H1 (cell line): ENCODE measurements at regions not wholly inside any gene's neighbourhood (a gene's known extent, or its start where the extent isn't known, plus 50 kb on each side); places are given as distances from the start of the nearest gene placed in this dataset.

Source experiments
- EP300 ChIP-seq, 2 experiments: IDR thresholded peaks; 1 replicate in 1 of 2; 2 replicates in 1 of 2; pipeline ENCODE4 v1.6.1; 2011 to 2012; ENCODE audit warnings: low read depth in 2 of 2, low read length in 2 of 2, mild to moderate bottlenecking in 2 of 2, borderline replicate concordance in 1 of 2, inconsistent platforms in 1 of 2, moderate library complexity in 1 of 2
- EZH2 ChIP-seq: fragments of 200-600 bp; sonication (generic); IDR thresholded peaks from 2 replicates; pipeline ENCODE4 v1.7.1; 2012; ENCODE audit warnings: low read depth, mild to moderate bottlenecking, moderate library complexity, low read length, inconsistent platforms; ENCODE audit not compliant: severe bottlenecking
- FOSL1 ChIP-seq: IDR thresholded peaks from 2 replicates; pipeline ENCODE4 v1.6.1; 2011; ENCODE audit warnings: mild to moderate bottlenecking, low read depth, low read length, moderate library complexity; ENCODE audit not compliant: insufficient read depth
- GTF2F1 ChIP-seq: IDR thresholded peaks from 2 replicates; pipeline ENCODE4 v1.6.1; 2012; ENCODE audit warnings: low read depth, low read length, improper control_type of control experiment, borderline replicate concordance
- HDAC6 ChIP-seq: IDR thresholded peaks from one replicate; pipeline ENCODE4 v1.7.1; 2012; ENCODE audit warnings: low read depth, mild to moderate bottlenecking, inconsistent platforms, low read length, moderate library complexity
- JUND ChIP-seq: IDR thresholded peaks from 2 replicates; pipeline ENCODE4 v1.6.1; 2011; ENCODE audit warnings: mild to moderate bottlenecking, improper control_type of control experiment, low read length
- POLR2A ChIP-seq, 2 experiments: IDR thresholded peaks; 1 replicate in 1 of 2; 2 replicates in 1 of 2; pipeline ENCODE4 v1.6.1; 2011; ENCODE audit warnings: low read depth in 2 of 2, low read length in 2 of 2, mild to moderate bottlenecking in 2 of 2; ENCODE audit errors: control extremely low read depth in 1 of 2
- RAD21 ChIP-seq, 2 experiments: IDR thresholded peaks in 1 of 2; conservative IDR thresholded peaks in 1 of 2; 2 replicates each; pipeline ENCODE4 v1.6.1; 2011; ENCODE audit warnings: low read depth in 2 of 2, low read length in 2 of 2, improper control_type of control experiment in 1 of 2, inconsistent platforms in 1 of 2, mild to moderate bottlenecking in 1 of 2, moderate library complexity in 1 of 2
- SP1 ChIP-seq: IDR thresholded peaks from 2 replicates; pipeline ENCODE4 v1.6.1; 2011; ENCODE audit warnings: low read depth, low read length
- SP2 ChIP-seq: IDR thresholded peaks from 2 replicates; pipeline ENCODE4 v1.6.1; 2012; ENCODE audit warnings: mild to moderate bottlenecking, low read length, inconsistent platforms
- TAF1 ChIP-seq: IDR thresholded peaks from 2 replicates; pipeline ENCODE4 v1.6.1; 2011; ENCODE audit warnings: mild to moderate bottlenecking, low read depth, low read length
- TF ChIP-seq, protein P1 (sequence below), 3 experiments: IDR thresholded peaks; 1 replicate in 2 of 3; 2 replicates in 1 of 3; pipeline versions ENCODE4 v1.5.1 to v1.6.1; 2011; ENCODE audit warnings: low read length in 3 of 3, mild to moderate bottlenecking in 3 of 3, inconsistent platforms in 2 of 3, low read depth in 1 of 3, moderate library complexity in 1 of 3; ENCODE audit not compliant: insufficient read depth in 1 of 3; ENCODE audit errors: control extremely low read depth in 1 of 3

DNA sequence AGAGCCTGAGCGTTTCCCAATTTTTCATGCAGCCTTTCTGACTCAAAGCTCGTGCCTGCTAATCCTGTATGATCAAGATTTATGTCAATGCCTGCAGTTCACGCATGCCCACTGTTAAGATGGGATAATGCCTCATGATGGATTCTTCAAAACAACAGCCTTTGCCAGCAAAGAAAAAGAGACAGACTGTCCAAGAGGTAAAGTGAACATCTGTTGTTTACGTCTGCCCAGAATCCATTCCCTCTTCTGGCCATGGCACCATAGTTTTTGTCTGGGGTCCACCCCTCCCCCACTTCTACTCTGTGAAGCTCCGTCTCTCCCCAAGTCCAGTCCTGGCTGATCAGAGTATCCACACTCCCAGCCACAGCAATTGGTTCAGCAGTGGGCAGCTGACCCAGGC is 91.9 kb upstream of the EYA2 start:
- TF ChIP-seq SP1 (no peak), EZH2 (no peak), JUND (no peak), SP2 (no peak), FOSL1 (no peak), GTF2F1 (no peak), POLR2A (IDR thresholded peaks at IDR 0.05; ENCODE audit: control extremely low read depth in 1 of 2, low read depth in 2 of 2, low read length in 2 of 2) (no peak), HDAC6 (no peak), TAF1 (no peak), EP300 (IDR thresholded peaks at IDR 0.05; ENCODE audit: borderline replicate concordance in 1 of 2, low read depth in 2 of 2, low read length in 2 of 2) (no peak), RAD21 (IDR thresholded peaks at IDR 0.05 in 1 of 2, conservative IDR thresholded peaks at IDR 0.05 in 1 of 2; ENCODE audit: low read depth in 2 of 2, low read length in 2 of 2) (no peak)
- TF ChIP-seq, protein P1, sequence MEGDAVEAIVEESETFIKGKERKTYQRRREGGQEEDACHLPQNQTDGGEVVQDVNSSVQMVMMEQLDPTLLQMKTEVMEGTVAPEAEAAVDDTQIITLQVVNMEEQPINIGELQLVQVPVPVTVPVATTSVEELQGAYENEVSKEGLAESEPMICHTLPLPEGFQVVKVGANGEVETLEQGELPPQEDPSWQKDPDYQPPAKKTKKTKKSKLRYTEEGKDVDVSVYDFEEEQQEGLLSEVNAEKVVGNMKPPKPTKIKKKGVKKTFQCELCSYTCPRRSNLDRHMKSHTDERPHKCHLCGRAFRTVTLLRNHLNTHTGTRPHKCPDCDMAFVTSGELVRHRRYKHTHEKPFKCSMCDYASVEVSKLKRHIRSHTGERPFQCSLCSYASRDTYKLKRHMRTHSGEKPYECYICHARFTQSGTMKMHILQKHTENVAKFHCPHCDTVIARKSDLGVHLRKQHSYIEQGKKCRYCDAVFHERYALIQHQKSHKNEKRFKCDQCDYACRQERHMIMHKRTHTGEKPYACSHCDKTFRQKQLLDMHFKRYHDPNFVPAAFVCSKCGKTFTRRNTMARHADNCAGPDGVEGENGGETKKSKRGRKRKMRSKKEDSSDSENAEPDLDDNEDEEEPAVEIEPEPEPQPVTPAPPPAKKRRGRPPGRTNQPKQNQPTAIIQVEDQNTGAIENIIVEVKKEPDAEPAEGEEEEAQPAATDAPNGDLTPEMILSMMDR (IDR thresholded peaks at IDR 0.05; ENCODE audit: control extremely low read depth in 1 of 3, insufficient read depth in 1 of 3, low read depth in 1 of 3, low read length in 3 of 3): no peak
